22Rv1 (cell line): ENCODE measurements at regions not wholly inside any gene's neighbourhood (a gene's known extent, or its start where the extent isn't known, plus 50 kb on each side); places are given as distances from the start of the nearest gene placed in this dataset.

Experiments used
- H3K27ac ChIP-seq: fragments of 450-650 bp; 2 replicates; pipeline ENCODE4 v1.5.1; 2017
- ZFX ChIP-seq: fragments of 450-650 bp; IDR thresholded peaks from 2 replicates; pipeline ENCODE4 v1.6.1; 2017; ENCODE audit warnings: antibody characterized with exemption, borderline replicate concordance
- TF ChIP-seq, protein P1 (sequence below): fragments of 450-650 bp; IDR thresholded peaks from 2 replicates; pipeline ENCODE4 v1.5.1; 2017; ENCODE audit warnings: mild to moderate bottlenecking

DNA sequence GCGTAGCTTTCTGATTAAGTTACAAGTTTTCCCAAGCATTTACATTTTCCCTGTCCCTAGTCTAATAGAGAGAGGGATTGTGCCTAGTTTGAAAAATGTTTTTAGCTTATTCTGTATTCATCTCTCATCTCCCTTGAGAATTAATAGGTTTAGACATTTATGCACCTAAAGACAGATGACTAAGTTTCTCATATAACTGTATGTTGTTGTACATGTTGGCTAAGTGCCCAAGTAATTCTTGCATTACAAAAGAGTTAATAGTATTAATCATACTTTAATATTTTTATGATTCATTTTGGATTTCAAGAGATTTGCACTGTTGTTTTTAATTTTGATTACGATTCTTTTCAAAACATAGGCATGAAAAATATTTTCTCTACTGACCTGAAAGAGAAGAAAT, 109.0 kb upstream of the TBL1XR1 start:
- H3K27ac ChIP-seq, result no peak overlapping the region
- no peak for TF ChIP-seq ZFX
- TF ChIP-seq, protein P1, sequence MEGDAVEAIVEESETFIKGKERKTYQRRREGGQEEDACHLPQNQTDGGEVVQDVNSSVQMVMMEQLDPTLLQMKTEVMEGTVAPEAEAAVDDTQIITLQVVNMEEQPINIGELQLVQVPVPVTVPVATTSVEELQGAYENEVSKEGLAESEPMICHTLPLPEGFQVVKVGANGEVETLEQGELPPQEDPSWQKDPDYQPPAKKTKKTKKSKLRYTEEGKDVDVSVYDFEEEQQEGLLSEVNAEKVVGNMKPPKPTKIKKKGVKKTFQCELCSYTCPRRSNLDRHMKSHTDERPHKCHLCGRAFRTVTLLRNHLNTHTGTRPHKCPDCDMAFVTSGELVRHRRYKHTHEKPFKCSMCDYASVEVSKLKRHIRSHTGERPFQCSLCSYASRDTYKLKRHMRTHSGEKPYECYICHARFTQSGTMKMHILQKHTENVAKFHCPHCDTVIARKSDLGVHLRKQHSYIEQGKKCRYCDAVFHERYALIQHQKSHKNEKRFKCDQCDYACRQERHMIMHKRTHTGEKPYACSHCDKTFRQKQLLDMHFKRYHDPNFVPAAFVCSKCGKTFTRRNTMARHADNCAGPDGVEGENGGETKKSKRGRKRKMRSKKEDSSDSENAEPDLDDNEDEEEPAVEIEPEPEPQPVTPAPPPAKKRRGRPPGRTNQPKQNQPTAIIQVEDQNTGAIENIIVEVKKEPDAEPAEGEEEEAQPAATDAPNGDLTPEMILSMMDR, result no peak

DNA sequence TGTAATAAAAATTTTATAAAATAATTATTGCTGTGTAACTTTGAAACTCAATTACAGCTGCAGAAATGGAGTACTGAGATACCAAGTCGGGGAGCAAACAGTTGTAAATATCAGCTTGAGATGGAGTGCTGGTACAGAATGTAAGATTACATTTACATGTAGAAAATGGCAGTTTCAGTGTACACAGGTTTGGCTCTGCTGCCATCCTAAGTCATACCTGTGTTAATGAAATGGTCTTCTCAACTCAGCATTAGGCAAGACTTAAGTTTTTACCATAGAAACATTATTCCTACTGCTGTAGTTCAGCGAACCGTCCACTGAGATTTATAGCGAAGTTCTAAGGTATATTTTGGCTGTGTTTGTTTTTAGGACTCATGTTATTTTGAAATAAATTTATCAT, 110.1 kb upstream of the TBL1XR1 start:
- H3K27ac ChIP-seq, result no peak overlapping the region
- TF ChIP-seq ZFX, result no peak
- TF ChIP-seq, protein P1, result no peak

DNA sequence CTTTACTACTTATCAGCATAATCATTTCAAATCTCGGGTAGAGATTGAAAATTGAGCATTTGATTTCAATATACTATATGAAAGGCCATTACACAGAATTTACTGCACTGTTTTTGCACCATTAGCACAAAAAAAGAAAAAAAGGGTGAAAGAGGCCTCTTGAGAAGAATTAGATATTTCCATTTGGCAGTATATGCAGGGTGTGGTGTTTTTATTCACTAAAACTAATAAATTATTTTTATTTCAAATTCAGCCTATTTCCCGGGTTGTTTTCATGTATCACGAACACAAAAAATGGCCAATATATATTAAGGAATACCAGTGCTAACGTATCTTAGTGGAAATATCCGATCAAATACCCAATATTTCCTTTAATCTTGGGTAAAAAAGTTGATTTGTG, 110.5 kb upstream of the TBL1XR1 start:
- TF ChIP-seq ZFX, result no peak
- TF ChIP-seq, protein P1, result no peak
- no peak overlapping the region for H3K27ac ChIP-seq

DNA sequence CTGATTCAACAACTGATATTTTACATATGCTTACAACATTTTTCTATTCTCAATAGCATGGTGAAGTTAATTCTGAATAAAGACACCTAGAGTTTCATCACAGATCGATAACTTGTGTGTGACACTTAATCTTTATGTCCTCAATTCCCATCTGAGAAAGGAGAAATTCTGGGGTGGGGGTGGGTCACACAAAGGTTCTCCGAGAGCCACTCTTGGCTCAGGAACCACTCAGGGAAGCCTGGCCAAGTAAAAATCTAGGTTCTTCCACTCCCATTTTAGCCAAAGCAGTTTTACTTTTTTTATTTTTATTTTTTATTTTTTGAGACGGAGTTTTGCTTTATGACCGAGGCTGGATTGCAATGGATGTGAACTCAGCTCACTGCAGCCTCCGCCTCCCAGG, 111.0 kb upstream of the TBL1XR1 start:
- TF ChIP-seq, protein P1, result no peak
- no peak for TF ChIP-seq ZFX
- no peak overlapping the region for H3K27ac ChIP-seq

DNA sequence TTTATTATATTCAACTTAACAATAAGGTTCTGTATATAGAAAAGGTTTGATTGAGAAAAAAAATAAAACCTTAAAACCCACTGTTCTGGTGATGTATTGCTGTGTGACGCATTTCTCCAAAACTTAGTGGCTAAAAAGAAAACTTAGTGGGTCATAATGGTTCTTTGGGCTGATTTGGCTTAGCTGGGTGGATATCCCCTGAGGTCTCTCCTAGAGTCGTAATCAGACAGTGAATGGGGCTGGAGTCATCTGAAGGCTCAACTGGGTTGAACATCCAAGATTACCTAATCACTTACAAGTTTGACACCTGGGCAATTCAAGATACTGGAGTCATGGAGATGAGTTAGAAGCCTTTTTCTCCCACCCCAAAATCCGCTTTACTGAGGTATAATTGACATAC, 111.6 kb upstream of the TBL1XR1 start:
- H3K27ac ChIP-seq, result no peak overlapping the region
- TF ChIP-seq, protein P1, result no peak
- TF ChIP-seq ZFX, result no peak

DNA sequence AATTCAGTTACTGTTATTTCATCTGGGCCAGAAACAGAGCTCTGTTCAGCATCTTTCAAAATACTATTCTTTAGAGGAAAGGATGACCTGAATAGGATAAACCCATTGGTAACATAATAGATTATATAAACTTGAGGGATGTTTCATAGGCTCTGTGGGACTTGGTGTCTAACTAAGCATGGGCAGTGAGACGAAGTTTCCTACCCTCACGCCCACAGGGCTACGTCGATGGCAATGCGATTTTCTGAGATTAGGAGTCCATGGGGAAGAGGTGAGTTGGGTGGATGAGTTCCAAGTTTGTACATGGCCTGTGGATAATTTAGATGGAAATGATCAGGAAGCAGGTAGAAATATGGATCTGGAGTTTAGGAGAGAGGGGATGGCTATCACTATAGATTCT, 115.2 kb upstream of the TBL1XR1 start:
- TF ChIP-seq ZFX, result no peak
- TF ChIP-seq, protein P1, result no peak
- H3K27ac ChIP-seq, result no peak overlapping the region

DNA sequence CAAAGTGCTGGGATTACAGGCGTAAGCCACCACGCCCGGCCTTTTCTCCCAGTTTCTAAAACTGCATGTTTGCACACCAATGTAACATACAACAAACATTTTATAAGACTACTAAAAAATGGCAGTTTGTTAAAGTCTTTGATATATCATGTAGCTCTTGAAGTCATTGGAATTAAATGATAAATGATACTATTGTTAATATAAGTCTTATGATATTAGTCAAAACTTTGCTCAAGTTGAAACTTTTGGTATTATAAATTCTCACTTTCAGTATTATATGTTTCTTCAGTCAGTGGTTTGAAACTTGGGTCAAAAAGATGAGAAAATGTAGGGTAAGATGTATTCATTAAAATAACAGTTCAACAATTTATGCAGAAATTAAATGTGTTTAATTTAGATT, 117.6 kb upstream of the TBL1XR1 start:
- H3K27ac ChIP-seq, result no peak overlapping the region
- TF ChIP-seq ZFX, result no peak
- TF ChIP-seq, protein P1, result no peak
